Spinal cord (tissue), 1 donor: ENCODE measurements at regions not wholly inside any gene's neighbourhood (a gene's known extent, or its start where the extent isn't known, plus 50 kb on each side); places are given as distances from the start of the nearest gene placed in this dataset. TPM values are rescaled to one million over a fixed set of nuclear protein-coding genes. Genes with fewer than 3 reads are reported as not detected.

ENCODE experiments used
- small RNA-seq: library from RNA; depleted of rRNA; stranded (forward); fragments of <200 nt; gene quantifications from one replicate; pipeline ENCODE3, GENCODE V24; 2014; ENCODE audit warnings: low replicate concordance

Small RNA genes lying in the stretch of these regions (small RNA-seq; reads per million reads assigned to genes)
- gene RNA5SP103: not detected
